ENCODE measurements at regions not wholly inside any gene's neighbourhood (a gene's known extent, or its start where the extent isn't known, plus 50 kb on each side); places are given as distances from the start of the nearest gene placed in this dataset.

- H3K9me3 ChIP-seq = no peaks in the 10 kb centered on the region
- DNase-seq (ENCODE audit: low spot score) (no peak), ATAC-seq (ENCODE audit: insufficient number of reproducible peaks, low FRiP score, low read depth) (no peak)
- H3K27me3 ChIP-seq (replicated peaks; ENCODE audit: insufficient read depth) = no peaks in the 10 kb centered on the region
- no peaks in the 10 kb centered on the region for H3K4me1 ChIP-seq (ENCODE audit: control insufficient read depth in 1 of 2, low read depth in 2 of 2)
- TF ChIP-seq CTCF (IDR thresholded peaks at IDR 0.05) = no peak
- no peak overlapping the region for H3K27ac ChIP-seq
- H3K4me3 ChIP-seq = no peak overlapping the region
- H3K36me3 ChIP-seq = no peaks in the 10 kb centered on the region
Measured at GRCh38 chr3:182622241-182622545, 171.1 kb upstream of the ATP11B start.

GRCh38 chr3:182626484-182627467 is 166.5 kb upstream of the ATP11B start:
- ATAC-seq (ENCODE audit: insufficient number of reproducible peaks, low FRiP score, low read depth) (no peak), DNase-seq (ENCODE audit: low spot score) (no peak)
- Histone ChIP-seq H3K4me3 (no peak overlapping the region), H3K27ac (no peak overlapping the region), H3K9me3 (no peaks in the 10 kb centered on the region), H3K36me3 (no peaks in the 10 kb centered on the region), H3K4me1 (ENCODE audit: control insufficient read depth in 1 of 2, low read depth in 2 of 2) (no peaks in the 10 kb centered on the region), H3K27me3 (replicated peaks; ENCODE audit: insufficient read depth) (no peaks in the 10 kb centered on the region)
- no peak for TF ChIP-seq CTCF (IDR thresholded peaks at IDR 0.05)

- DNase-seq (ENCODE audit: low spot score) (no peak), ATAC-seq (ENCODE audit: insufficient number of reproducible peaks, low FRiP score, low read depth) (no peak)
- no peaks in the 10 kb centered on the region for H3K27me3 ChIP-seq (replicated peaks; ENCODE audit: insufficient read depth)
- H3K36me3 ChIP-seq = no peaks in the 10 kb centered on the region
- TF ChIP-seq CTCF (IDR thresholded peaks at IDR 0.05) = no peak
- no peaks in the 10 kb centered on the region for H3K9me3 ChIP-seq
- no peaks in the 10 kb centered on the region for H3K4me1 ChIP-seq (ENCODE audit: control insufficient read depth in 1 of 2, low read depth in 2 of 2)
- no peak overlapping the region for H3K27ac ChIP-seq
- no peak overlapping the region for H3K4me3 ChIP-seq
Measured at GRCh38 chr3:182628531-182628930, 164.8 kb upstream of the ATP11B start.

GRCh38 chr3:182629521-182629920 is 163.8 kb upstream of the ATP11B start:
- Histone ChIP-seq H3K4me1 (ENCODE audit: control insufficient read depth in 1 of 2, low read depth in 2 of 2) (no peaks in the 10 kb centered on the region), H3K27me3 (replicated peaks; ENCODE audit: insufficient read depth) (no peaks in the 10 kb centered on the region), H3K9me3 (no peaks in the 10 kb centered on the region), H3K36me3 (no peaks in the 10 kb centered on the region), H3K4me3 (no peak overlapping the region), H3K27ac (no peak overlapping the region)
- no peak for TF ChIP-seq CTCF (IDR thresholded peaks at IDR 0.05)
- DNase-seq (ENCODE audit: low spot score) (no peak), ATAC-seq (ENCODE audit: insufficient number of reproducible peaks, low FRiP score, low read depth) (no peak)

GRCh38 chr3:182631183-182632076 is 161.9 kb upstream of the ATP11B start:
- no peak overlapping the region for H3K27ac ChIP-seq
- no peak for TF ChIP-seq CTCF (IDR thresholded peaks at IDR 0.05)
- H3K9me3 ChIP-seq = no peaks in the 10 kb centered on the region
- no peaks in the 10 kb centered on the region for H3K4me1 ChIP-seq (ENCODE audit: control insufficient read depth in 1 of 2, low read depth in 2 of 2)
- ATAC-seq (ENCODE audit: insufficient number of reproducible peaks, low FRiP score, low read depth) = no peak
- H3K4me3 ChIP-seq = no peak overlapping the region
- H3K36me3 ChIP-seq = no peaks in the 10 kb centered on the region
- no peaks in the 10 kb centered on the region for H3K27me3 ChIP-seq (replicated peaks; ENCODE audit: insufficient read depth)
- no peak for DNase-seq (ENCODE audit: low spot score)
